Stomach (tissue), 8 donors: ENCODE measurements at regions not wholly inside any gene's neighbourhood (a gene's known extent, or its start where the extent isn't known, plus 50 kb on each side); places are given as distances from the start of the nearest gene placed in this dataset.

Experiments used
- DNase-seq, 2 donors: peaks; one replicate each; pipeline versions ENCODE4 v3.0.0 to v3.0.0-alpha.2; 2013 to 2019
- H3K27ac ChIP-seq, 5 donors: fragments of 200-600 bp in 4 of 5; sonication (generic) in 4 of 5; one replicate each; pipeline ENCODE4 v1.5.1; 2013 to 2019; ENCODE audit warnings: mild to moderate bottlenecking in 1 of 5, moderate library complexity in 1 of 5
- H3K27me3 ChIP-seq, 3 donors: fragments of 200-600 bp; sonication (generic); one replicate each; pipeline ENCODE4 v1.5.1; 2017 to 2019; ENCODE audit warnings: mixed run types in 1 of 3
- H3K36me3 ChIP-seq, 4 donors: fragments of 200-600 bp; sonication (generic); 1 replicate in 3 of 4; 2 replicates in 1 of 4; pipeline ENCODE4 v1.5.1; 2016 to 2019
- H3K4me1 ChIP-seq, 4 donors: fragments of 200-600 bp; sonication (generic); one replicate each; pipeline ENCODE4 v1.5.1; 2016 to 2019
- H3K4me3 ChIP-seq, 4 donors: fragments of 200-600 bp; sonication (generic) in 3 of 4; one replicate each; pipeline ENCODE4 v1.5.1; 2016 to 2019; ENCODE audit warnings: mild to moderate bottlenecking in 1 of 4
- H3K9me3 ChIP-seq, 4 donors: fragments of 200-600 bp; sonication (generic); one replicate each; pipeline ENCODE4 v1.5.1; 2016 to 2019
- CTCF ChIP-seq, 7 experiments: fragments of 450-650 bp in 4 of 7; fragments of 200-600 bp in 3 of 7; sonication (generic) in 3 of 7; IDR thresholded peaks; one replicate each; pipeline ENCODE4 v1.5.1; 2016 to 2019; ENCODE audit warnings: antibody characterized with exemption in 7 of 7, control low read depth in 2 of 7, mild to moderate bottlenecking in 1 of 7
- EP300 ChIP-seq: sonication (generic); formaldehyde crosslinking; IDR thresholded peaks from one replicate; pipeline ENCODE4 v1.6.1; 2017; ENCODE audit warnings: antibody characterized with exemption
- POLR2A ChIP-seq, 4 donors: fragments of 450-650 bp; IDR thresholded peaks; one replicate each; pipeline ENCODE4 v1.6.1; 2016; ENCODE audit warnings: antibody characterized with exemption in 4 of 4, control low read depth in 2 of 4, mild to moderate bottlenecking in 1 of 4, moderate library complexity in 1 of 4
- POLR2AphosphoS5 ChIP-seq, 3 donors: sonication (generic); formaldehyde crosslinking; IDR thresholded peaks; one replicate each; pipeline ENCODE4 v1.6.1; 2016; ENCODE audit warnings: antibody characterized with exemption in 3 of 3
- WGBS, 5 donors: extraction: QIAGEN DNeasy Blood & Tissue Kit in 3 of 5; methylation state at CpG; one replicate each; pipeline versions ENCODE4 v1.1.5 to v1.1.7; 2013 to 2018; 5-methylcytosine and 5-hydroxymethylcytosine counted together
- intact Hi-C: fragments of 100-400 bp; cut with DNase I; formaldehyde crosslinking; loops from one replicate; pipeline ENCODE4 v1.15.1; 2023; ENCODE audit warnings: low total_unique reads
- small RNA-seq, 4 donors: library from RNA; depleted of rRNA; stranded (forward); fragments of <200 nt; gene quantifications; one replicate each; pipeline ENCODE3, GENCODE V24; 2016
- donor health status: healthy with polysubstance abuse.
- donor health status: Bipolar disorder and iron deficiency.
- donor health status: healthy.

GRCh38 chr20:7829031-7829430 lies 111.2 kb downstream of the HAO1 start:
- WGBS, 5 donors: 66 to 77% (median 71%) methylated on average over 4 of the region's 4 CpGs
- TF ChIP-seq POLR2AphosphoS5 (IDR thresholded peaks at IDR 0.05): no peak
- no peak for TF ChIP-seq POLR2A (IDR thresholded peaks at IDR 0.05)
- TF ChIP-seq EP300: no peak
- TF ChIP-seq CTCF (IDR thresholded peaks at IDR 0.05): no peak
- intact Hi-C loops: no loop called here

GRCh38 chr20:7829776-7830175 lies 110.5 kb downstream of the HAO1 start:
- Histone ChIP-seq H3K27ac (no peak overlapping the region), H3K9me3 (peaks cover 0 to 7% (median 4%) of the 10 kb centered on the region in 4 donors), H3K36me3 (no peaks in the 10 kb centered on the region), H3K27me3 (no peaks in the 10 kb centered on the region), H3K4me3 (no peak overlapping the region), H3K4me1 (no peaks in the 10 kb centered on the region)
- DNase-seq: no peak
- TF ChIP-seq EP300: no peak
- no peak for TF ChIP-seq POLR2AphosphoS5 (IDR thresholded peaks at IDR 0.05)
- no peak for TF ChIP-seq POLR2A (IDR thresholded peaks at IDR 0.05)
- no peak for TF ChIP-seq CTCF (IDR thresholded peaks at IDR 0.05)
- intact Hi-C loops: no loop called here

More at GRCh38 chr20:7829031-7829430, 111.2 kb downstream of the HAO1 start:
- Histone ChIP-seq H3K4me1 (no peaks in the 10 kb centered on the region), H3K27ac (no peak overlapping the region), H3K27me3 (no peaks in the 10 kb centered on the region), H3K9me3 (peaks cover 0 to 2% (median under 1%) of the 10 kb centered on the region in 4 donors), H3K36me3 (no peaks in the 10 kb centered on the region), H3K4me3 (no peak overlapping the region)
- no peak for DNase-seq

Small RNA genes lying in the stretch of these regions (small RNA-seq; reads per million reads assigned to genes)
- gene MIR8062: 0 reads per million in 4 donors
- 0 reads per million in 4 donors for gene RN7SL547P
